Activated CD4-positive, alpha-beta T cell treated with anti-CD3 and anti-CD28 coated beads for 36 hours (primary cell): ENCODE measurements at regions not wholly inside any gene's neighbourhood (a gene's known extent, or its start where the extent isn't known, plus 50 kb on each side); places are given as distances from the start of the nearest gene placed in this dataset.

Experiments
- ATAC-seq: fragments of 200-7000 bp; cut with Tn5 transposase; one replicate; pipeline ENCODE4 v1.10.0; 2021; ENCODE audit warnings: mild to moderate bottlenecking, moderate library complexity
- CTCF ChIA-PET: fragments of 350-600 bp; sonication (Branson Sonifier 250); formaldehyde crosslinking; loops from one replicate; lab custom pipeline; 2021; ENCODE audit warnings: antibody characterized with exemption; lab: Charles Lee
- POLR2A ChIA-PET: fragments of 350-600 bp; sonication (Branson Sonifier 250); formaldehyde crosslinking; loops from one replicate; lab custom pipeline; 2021; ENCODE audit warnings: antibody characterized with exemption, inconsistent platforms; lab: Charles Lee
- DNase-seq: peaks from one replicate; pipeline ENCODE4 v3.0.0-alpha.2; 2020
- H3K27ac Mint-ChIP-seq: one replicate; pipeline ENCODE4 v1.8.0; 2021; ENCODE audit warnings: mixed read lengths
- H3K27me3 Mint-ChIP-seq: one replicate; pipeline ENCODE4 v1.8.0; 2021; ENCODE audit warnings: mixed read lengths
- H3K36me3 Mint-ChIP-seq: one replicate; pipeline ENCODE4 v1.8.0; 2021; ENCODE audit warnings: low read depth, mixed read lengths
- H3K4me1 Mint-ChIP-seq: one replicate; pipeline ENCODE4 v1.8.0; 2021; ENCODE audit warnings: mixed read lengths
- H3K4me3 Mint-ChIP-seq: one replicate; pipeline ENCODE4 v1.8.0; 2021; ENCODE audit warnings: mild to moderate bottlenecking, moderate library complexity, mixed read lengths
- H3K9me3 Mint-ChIP-seq: one replicate; pipeline ENCODE4 v1.8.0; 2021; ENCODE audit warnings: low read depth, mixed read lengths
- intact Hi-C, 2 experiments: fragments of 100-400 bp; cut with DNase I in 1 of 2; cut with micrococcal nuclease in 1 of 2; formaldehyde crosslinking; loops; one replicate each; pipeline versions ENCODE4 v1.14.2 to v1.15.1; 2022 to 2024; cut with DNase I, micrococcal nuclease

DNA sequence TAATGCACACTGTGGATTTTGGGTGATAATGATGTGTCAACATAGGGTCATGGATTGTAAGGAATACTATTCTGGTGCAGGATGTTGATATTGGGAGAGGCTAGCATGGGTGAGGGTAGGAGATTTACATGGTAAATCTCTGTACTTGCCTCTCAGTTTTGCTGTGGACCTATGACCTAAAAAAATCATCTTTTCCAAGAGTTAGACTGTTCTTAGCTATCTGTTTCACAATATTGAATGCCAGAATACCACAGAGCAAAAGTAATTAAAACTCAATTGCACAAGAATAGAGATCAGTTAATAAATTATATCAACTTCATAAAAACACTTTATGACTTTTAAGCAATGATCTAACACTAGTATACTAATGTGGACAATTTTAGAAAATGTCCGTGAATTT lies 651.6 kb downstream of the HTR1A start:
- Mint-ChIP-seq H3K4me3 (no peak overlapping the region), H3K9me3 (no peaks in the 10 kb centered on the region), H3K36me3 (no peaks in the 10 kb centered on the region), H3K4me1 (no peaks in the 10 kb centered on the region), H3K27ac (no peak overlapping the region), H3K27me3 (no peaks in the 10 kb centered on the region)
- no peak for ATAC-seq
- intact Hi-C loops = no loop called here
- ChIA-PET POLR2A (no interaction called here), CTCF (no interaction called here)
- DNase-seq = no peak

DNA sequence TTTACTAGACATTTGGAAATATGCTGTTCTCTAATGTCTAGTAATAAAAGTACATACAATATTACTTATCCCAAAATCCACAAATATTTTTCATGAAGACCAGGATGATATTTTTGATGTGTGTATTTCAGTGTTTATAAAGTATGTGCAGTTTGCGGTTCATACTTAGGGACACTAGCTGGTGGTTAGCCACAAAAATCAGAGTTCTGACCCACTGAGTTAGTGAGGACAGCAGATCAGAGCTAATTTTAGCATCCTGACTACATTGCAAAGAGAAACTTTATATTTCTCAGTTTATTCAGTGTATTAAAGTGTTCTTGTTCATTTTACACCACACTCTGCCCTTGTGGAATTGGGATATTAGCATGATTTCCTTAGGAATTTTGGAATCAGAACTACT lies 655.3 kb downstream of the HTR1A start:
- intact Hi-C loops = no loop called here
- DNase-seq (no peak), ATAC-seq (no peak)
- Mint-ChIP-seq H3K4me3 (no peak overlapping the region), H3K4me1 (no peaks in the 10 kb centered on the region), H3K27me3 (no peaks in the 10 kb centered on the region), H3K27ac (no peak overlapping the region), H3K36me3 (no peaks in the 10 kb centered on the region), H3K9me3 (peaks cover 2% of the 10 kb centered on the region)
- ChIA-PET CTCF (no interaction called here), POLR2A (no interaction called here)

DNA sequence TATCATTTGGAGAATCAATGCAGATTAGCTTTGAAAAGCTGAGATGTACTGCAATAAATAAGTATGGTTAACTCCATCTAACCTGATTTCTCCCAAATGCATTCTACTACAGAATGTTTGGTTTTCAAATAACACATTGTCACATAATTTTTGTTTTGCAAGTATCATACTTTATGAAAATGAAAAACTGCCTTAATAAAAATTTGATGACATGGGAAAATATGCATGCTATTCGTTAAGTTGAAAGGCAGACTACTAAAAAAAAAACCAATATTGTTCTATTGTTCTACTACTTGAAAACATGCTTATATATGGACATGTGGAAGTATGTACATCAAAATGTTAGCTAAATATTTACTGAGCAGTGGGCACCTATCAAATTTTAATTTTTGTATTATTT lies 668.9 kb downstream of the HTR1A start:
- no peaks in the 10 kb centered on the region for H3K9me3 Mint-ChIP-seq
- intact Hi-C loops = no loop called here
- H3K27me3 Mint-ChIP-seq = no peaks in the 10 kb centered on the region
- CTCF ChIA-PET = no interaction called here
- DNase-seq (no peak), ATAC-seq (no peak)
- POLR2A ChIA-PET = no interaction called here
- no peaks in the 10 kb centered on the region for H3K36me3 Mint-ChIP-seq
- no peak overlapping the region for H3K27ac Mint-ChIP-seq
- H3K4me1 Mint-ChIP-seq = no peaks in the 10 kb centered on the region
- H3K4me3 Mint-ChIP-seq = no peak overlapping the region

DNA sequence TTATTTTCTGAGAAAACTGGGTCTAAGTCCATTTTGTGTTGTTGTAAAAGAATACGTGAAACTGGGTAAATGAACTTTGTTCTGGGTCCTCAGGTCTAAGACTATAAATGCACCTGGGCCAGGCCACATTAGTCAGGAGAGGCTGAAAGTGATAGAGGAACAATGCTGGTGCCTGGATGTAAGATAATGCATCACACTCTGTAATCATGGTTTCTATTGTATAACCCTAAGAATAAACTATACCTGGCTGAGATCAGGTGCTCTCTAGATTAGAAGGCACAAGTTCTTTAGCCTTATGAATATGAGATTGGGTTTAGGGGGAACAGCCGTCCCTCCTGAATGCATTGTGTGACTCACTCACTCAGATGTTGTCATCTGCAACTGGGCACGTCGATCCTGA lies 675.5 kb downstream of the HTR1A start:
- ChIA-PET POLR2A (no interaction called here), CTCF (no interaction called here)
- Mint-ChIP-seq H3K4me3 (no peak overlapping the region), H3K27me3 (no peaks in the 10 kb centered on the region), H3K9me3 (no peaks in the 10 kb centered on the region), H3K4me1 (no peaks in the 10 kb centered on the region), H3K27ac (no peak overlapping the region), H3K36me3 (no peaks in the 10 kb centered on the region)
- DNase-seq (no peak), ATAC-seq (no peak)
- intact Hi-C loops = no loop called here

DNA sequence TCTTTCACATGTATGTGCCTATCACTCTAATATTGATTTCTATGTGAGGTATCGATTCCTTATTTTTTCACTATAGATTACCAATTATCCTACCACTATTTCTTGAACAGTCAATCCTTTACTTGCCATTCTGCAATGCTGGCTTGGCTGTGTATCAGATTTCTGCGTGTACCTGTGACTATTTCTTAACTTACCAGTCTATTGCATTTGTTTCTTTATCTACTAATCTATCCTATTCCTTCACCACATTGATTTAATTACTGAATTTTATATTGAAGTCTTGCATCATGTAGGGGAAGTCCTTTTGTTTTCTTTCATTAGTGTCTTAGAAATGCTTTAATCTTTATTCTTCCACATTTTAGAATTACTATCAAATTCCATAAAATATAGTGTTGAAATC lies 684.8 kb downstream of the LRRC70 start:
- H3K4me1 Mint-ChIP-seq = no peaks in the 10 kb centered on the region
- CTCF ChIA-PET = no interaction called here
- peaks cover 13% of the 10 kb centered on the region for H3K9me3 Mint-ChIP-seq
- no peak overlapping the region for H3K27ac Mint-ChIP-seq
- intact Hi-C loops = no loop called here
- H3K36me3 Mint-ChIP-seq = no peaks in the 10 kb centered on the region
- no peak overlapping the region for H3K4me3 Mint-ChIP-seq
- DNase-seq (no peak), ATAC-seq (no peak)
- POLR2A ChIA-PET = no interaction called here
- no peaks in the 10 kb centered on the region for H3K27me3 Mint-ChIP-seq

DNA sequence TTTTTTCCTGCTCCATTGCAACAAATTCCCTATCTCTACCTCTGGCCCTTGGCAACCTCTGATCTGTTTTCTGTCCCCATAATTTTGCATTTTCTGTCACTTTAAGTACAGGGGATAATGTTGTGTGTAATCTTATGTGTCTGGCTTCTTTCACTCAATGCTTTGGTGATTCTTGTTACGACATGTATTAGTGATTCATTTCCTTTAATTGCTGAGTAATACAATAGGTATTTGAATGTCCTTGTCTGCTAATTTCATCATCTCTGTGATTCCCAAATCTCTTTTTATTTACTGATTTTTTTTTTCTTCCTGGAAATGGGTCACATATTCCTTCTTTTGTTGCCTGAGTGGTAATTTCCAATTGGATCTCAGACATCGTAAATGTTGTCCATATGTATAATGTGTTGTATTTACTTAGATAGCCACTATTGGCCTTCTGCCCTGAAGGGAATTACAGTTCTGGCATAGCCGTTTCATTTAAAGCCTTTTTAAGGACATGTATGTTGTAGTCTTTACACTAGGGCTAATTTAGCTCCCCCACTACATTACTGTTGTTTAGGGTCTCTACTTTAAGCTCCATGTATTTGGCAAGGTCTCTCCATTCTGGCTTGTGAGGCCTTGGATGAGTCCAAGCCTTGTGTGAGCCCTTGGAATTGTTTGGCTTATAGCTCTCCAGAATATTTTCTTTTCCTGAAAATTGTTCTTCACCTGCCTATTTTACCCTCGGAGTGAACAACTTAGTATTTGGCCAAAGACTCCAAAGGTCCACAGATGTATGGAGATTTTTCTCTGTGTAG lies 683.8 kb downstream of the LRRC70 start:
- Mint-ChIP-seq H3K36me3 (no peaks in the 10 kb centered on the region), H3K9me3 (peaks cover 13% of the 10 kb centered on the region), H3K27me3 (no peaks in the 10 kb centered on the region), H3K4me3 (no peak overlapping the region), H3K27ac (no peak overlapping the region), H3K4me1 (no peaks in the 10 kb centered on the region)
- ChIA-PET CTCF (no interaction called here), POLR2A (no interaction called here)
- DNase-seq (no peak), ATAC-seq (no peak)
- intact Hi-C loops = no loop called here

DNA sequence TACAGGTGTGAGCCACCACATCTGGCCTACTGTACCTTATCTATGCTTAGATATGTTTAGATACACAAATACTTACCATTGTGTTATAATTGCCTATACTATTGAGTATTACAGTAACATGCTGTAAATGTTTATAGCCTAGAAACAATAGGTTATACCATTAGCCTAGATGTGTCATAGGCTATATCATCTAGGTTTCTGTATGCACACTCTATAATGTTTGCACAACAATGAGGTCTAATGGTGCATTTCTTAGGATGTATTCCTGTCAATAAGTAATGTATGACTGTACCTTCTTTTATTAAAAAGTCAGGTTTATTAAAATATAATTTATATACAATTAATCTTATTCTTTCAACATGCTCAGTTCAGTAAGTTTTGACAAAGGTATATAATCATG lies 683.1 kb downstream of the LRRC70 start:
- Mint-ChIP-seq H3K4me1 (no peaks in the 10 kb centered on the region), H3K9me3 (peaks cover 14% of the 10 kb centered on the region), H3K27me3 (no peaks in the 10 kb centered on the region), H3K36me3 (no peaks in the 10 kb centered on the region), H3K27ac (no peak overlapping the region), H3K4me3 (no peak overlapping the region)
- DNase-seq (no peak), ATAC-seq (no peak)
- intact Hi-C loops = no loop called here
- ChIA-PET POLR2A (no interaction called here), CTCF (no interaction called here)

DNA sequence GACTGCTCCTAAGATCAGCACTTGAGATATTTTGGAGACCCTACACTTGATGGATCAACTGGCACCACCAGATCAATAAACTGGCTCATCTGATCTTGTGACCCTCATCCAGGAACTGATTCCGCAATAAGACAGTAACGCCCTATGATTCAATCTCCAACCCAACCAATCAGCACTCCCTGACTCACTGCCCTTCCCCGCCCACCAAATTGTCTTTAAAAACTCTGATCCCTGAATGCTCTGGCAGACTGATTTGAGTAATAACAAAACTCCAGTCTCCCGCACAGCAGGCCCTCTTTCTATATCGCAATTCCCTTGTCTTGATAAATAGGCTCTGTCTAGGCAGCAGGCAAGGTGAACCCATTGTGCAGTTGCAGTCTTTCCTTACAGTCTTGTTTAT lies 677.0 kb downstream of the LRRC70 start:
- ChIA-PET CTCF (no interaction called here), POLR2A (no interaction called here)
- no peak overlapping the region for H3K27ac Mint-ChIP-seq
- intact Hi-C loops = no loop called here
- DNase-seq = no peak
- no peaks in the 10 kb centered on the region for H3K36me3 Mint-ChIP-seq
- no peak for ATAC-seq
- H3K27me3 Mint-ChIP-seq = no peaks in the 10 kb centered on the region
- H3K4me3 Mint-ChIP-seq = no peak overlapping the region
- peaks cover 9% of the 10 kb centered on the region for H3K9me3 Mint-ChIP-seq
- H3K4me1 Mint-ChIP-seq = no peaks in the 10 kb centered on the region

DNA sequence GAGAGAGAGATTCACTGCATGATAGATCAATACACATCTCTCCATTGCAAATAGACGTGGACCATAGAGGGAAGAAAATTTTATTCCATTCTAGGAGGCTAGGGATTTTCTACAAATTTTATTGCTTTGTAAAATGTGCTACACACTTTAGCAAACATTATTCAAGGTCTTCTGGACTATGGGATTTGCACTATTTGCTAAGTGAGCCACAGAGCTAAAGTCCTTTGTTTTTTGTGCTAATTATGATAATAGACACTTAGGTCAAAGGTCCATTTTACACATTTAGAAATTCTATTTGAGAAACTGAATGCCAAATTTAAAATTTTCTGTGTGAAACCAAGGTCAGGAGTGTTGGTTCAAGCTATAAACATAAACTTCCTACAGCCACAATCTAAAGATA lies 672.3 kb downstream of the LRRC70 start:
- ChIA-PET CTCF (interaction anchor here (0.8 kb wide), 1 partner anchor 10 kb away, joined by 3 read pairs; no protein-coding TSS in a partner anchor), POLR2A (no interaction called here)
- H3K27me3 Mint-ChIP-seq = no peaks in the 10 kb centered on the region
- intact Hi-C loops = no loop called here
- H3K36me3 Mint-ChIP-seq = no peaks in the 10 kb centered on the region
- H3K9me3 Mint-ChIP-seq = peaks cover 2% of the 10 kb centered on the region
- ATAC-seq = no peak
- H3K27ac Mint-ChIP-seq = no peak overlapping the region
- H3K4me1 Mint-ChIP-seq = no peaks in the 10 kb centered on the region
- no peak overlapping the region for H3K4me3 Mint-ChIP-seq
- no peak for DNase-seq

DNA sequence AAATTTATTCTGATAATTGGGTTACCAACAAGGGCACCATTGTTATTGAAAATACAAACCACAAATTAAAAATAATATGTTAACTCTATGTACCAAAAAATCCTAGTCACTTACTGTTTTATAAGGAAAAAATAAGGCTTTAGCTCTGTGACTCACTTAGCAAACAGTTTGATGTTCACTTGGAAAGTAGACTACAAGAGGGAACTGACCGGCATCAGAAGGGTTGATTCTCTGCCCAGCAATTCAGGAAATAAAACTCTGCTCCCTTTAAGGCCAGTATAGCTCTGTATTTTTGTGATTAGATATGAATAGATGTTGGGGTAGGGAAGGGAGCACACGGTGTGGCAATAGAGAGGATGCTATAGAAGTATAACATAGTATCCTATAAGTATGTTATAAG lies 671.3 kb downstream of the LRRC70 start:
- ChIA-PET CTCF (no interaction called here), POLR2A (no interaction called here)
- no peaks in the 10 kb centered on the region for H3K9me3 Mint-ChIP-seq
- ATAC-seq = no peak
- intact Hi-C loops = no loop called here
- no peaks in the 10 kb centered on the region for H3K27me3 Mint-ChIP-seq
- no peaks in the 10 kb centered on the region for H3K4me1 Mint-ChIP-seq
- DNase-seq = no peak
- no peaks in the 10 kb centered on the region for H3K36me3 Mint-ChIP-seq
- H3K27ac Mint-ChIP-seq = no peak overlapping the region
- no peak overlapping the region for H3K4me3 Mint-ChIP-seq

DNA sequence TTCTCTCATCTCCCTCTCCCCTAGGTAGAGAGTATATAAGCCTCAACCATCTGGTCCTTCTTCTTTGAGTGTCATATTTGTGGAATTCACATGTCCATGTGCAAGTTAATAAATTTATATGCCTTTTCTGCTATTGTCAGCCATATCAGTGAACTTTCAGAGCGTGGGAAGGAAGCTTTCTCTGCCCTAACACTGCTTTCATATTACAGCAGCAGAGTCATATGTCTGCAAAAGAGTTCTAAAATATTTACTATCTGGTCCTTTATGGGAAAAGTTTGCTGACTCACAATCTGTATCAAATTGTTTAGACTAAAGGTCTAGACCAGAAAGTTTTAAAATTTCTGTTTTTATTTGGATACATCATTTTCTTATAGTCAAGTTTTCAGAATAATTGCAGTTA lies 669.0 kb downstream of the LRRC70 start:
- H3K27me3 Mint-ChIP-seq = no peaks in the 10 kb centered on the region
- no peaks in the 10 kb centered on the region for H3K36me3 Mint-ChIP-seq
- DNase-seq = no peak
- CTCF ChIA-PET = no interaction called here
- intact Hi-C loops = no loop called here
- no peak overlapping the region for H3K4me3 Mint-ChIP-seq
- no peaks in the 10 kb centered on the region for H3K4me1 Mint-ChIP-seq
- no peak for ATAC-seq
- H3K27ac Mint-ChIP-seq = no peak overlapping the region
- H3K9me3 Mint-ChIP-seq = no peaks in the 10 kb centered on the region
- POLR2A ChIA-PET = no interaction called here

DNA sequence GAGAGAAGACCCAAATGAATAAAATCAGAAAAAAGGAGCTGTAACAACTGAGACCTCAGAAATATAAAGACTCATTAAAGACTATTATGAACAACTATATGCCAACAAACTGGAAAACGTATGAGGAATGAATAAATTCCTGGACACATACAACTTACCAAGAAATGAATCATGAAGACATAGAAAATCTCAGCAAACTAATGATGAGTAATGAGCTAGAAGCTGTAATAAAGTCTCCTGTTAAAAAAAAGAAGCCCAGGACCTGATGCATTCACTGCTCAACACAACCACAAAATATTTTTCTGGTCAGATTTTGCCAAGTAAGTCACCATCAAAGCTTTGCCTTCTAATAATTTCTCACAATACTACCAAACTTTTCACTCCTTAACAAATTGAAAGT lies 666.7 kb downstream of the LRRC70 start:
- H3K36me3 Mint-ChIP-seq = no peaks in the 10 kb centered on the region
- no peak for DNase-seq
- POLR2A ChIA-PET = no interaction called here
- intact Hi-C loops = no loop called here
- H3K4me1 Mint-ChIP-seq = no peaks in the 10 kb centered on the region
- no peaks in the 10 kb centered on the region for H3K9me3 Mint-ChIP-seq
- no peak overlapping the region for H3K27ac Mint-ChIP-seq
- H3K4me3 Mint-ChIP-seq = no peak overlapping the region
- ATAC-seq = no peak
- CTCF ChIA-PET = interaction anchor here (1.3 kb wide), 1 partner anchor 14 kb away, joined by 3 read pairs; no protein-coding TSS in a partner anchor
- no peaks in the 10 kb centered on the region for H3K27me3 Mint-ChIP-seq
